Liver (tissue), 3 donors: ENCODE measurements at regions not wholly inside any gene's neighbourhood (a gene's known extent, or its start where the extent isn't known, plus 50 kb on each side); places are given as distances from the start of the nearest gene placed in this dataset.

Experiments
- FOXA1 ChIP-seq: IDR thresholded peaks from 2 replicates; pipeline ENCODE4 v1.6.1; 2016; ENCODE audit warnings: antibody characterized with exemption
- JUND ChIP-seq, 2 donors: IDR thresholded peaks; 2 replicates each; pipeline ENCODE4 v1.6.1; 2016; ENCODE audit warnings: antibody characterized with exemption in 2 of 2
- REST ChIP-seq: IDR thresholded peaks from 2 replicates; pipeline ENCODE4 v1.6.1; 2016; ENCODE audit warnings: antibody characterized with exemption, mild to moderate bottlenecking
- SP1 ChIP-seq: IDR thresholded peaks from 2 replicates; pipeline ENCODE4 v1.6.1; 2018; ENCODE audit warnings: antibody characterized with exemption, mild to moderate bottlenecking
- YY1 ChIP-seq: IDR thresholded peaks from 2 replicates; pipeline ENCODE4 v1.6.1; 2016; ENCODE audit warnings: antibody characterized with exemption, mild to moderate bottlenecking
- TF ChIP-seq, protein P1 (sequence below): fragments of 150-350 bp; IDR thresholded peaks from 2 replicates; pipeline ENCODE4 v1.5.1; 2017; ENCODE audit warnings: improper control_type of control experiment, low read depth, low read length; ENCODE audit not compliant: missing input control
- donor health status: healthy.
- donor health status: healthy.

DNA sequence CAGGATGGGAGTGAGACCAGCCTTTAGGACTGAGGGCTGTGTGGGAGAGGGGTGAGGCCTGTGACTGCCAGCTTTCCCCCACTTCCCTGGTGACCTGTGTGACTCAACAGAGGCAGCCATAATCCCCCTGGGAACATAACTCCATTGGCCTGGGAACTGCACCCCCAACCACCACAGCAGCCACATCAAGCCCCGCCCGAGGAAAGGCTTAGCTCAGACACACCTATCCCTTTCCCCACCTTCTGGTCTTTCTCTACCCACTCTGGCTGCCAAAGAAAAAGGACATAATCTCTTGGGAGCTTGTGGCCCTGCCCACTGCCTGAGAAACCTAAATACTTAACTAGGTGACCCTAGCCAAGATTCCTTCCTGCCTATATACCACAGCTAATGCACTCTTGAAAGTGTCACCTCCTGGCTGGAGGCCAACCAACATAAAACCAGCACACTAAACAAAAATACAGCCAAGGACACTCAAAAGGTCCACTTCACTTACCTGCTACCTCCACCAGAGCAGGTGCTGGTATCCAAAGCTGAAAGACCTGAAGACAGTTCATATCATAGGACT lies 406.6 kb upstream of the CAMK1G start:
- TF ChIP-seq YY1 (no peak), REST (no peak), JUND (IDR thresholded peaks at IDR 0.05) (no peak), FOXA1 (no peak), SP1 (no peak)
- TF ChIP-seq, protein P1, sequence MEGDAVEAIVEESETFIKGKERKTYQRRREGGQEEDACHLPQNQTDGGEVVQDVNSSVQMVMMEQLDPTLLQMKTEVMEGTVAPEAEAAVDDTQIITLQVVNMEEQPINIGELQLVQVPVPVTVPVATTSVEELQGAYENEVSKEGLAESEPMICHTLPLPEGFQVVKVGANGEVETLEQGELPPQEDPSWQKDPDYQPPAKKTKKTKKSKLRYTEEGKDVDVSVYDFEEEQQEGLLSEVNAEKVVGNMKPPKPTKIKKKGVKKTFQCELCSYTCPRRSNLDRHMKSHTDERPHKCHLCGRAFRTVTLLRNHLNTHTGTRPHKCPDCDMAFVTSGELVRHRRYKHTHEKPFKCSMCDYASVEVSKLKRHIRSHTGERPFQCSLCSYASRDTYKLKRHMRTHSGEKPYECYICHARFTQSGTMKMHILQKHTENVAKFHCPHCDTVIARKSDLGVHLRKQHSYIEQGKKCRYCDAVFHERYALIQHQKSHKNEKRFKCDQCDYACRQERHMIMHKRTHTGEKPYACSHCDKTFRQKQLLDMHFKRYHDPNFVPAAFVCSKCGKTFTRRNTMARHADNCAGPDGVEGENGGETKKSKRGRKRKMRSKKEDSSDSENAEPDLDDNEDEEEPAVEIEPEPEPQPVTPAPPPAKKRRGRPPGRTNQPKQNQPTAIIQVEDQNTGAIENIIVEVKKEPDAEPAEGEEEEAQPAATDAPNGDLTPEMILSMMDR: no peak
